PC-3 (cell line): ENCODE measurements at regions not wholly inside any gene's neighbourhood (a gene's known extent, or its start where the extent isn't known, plus 50 kb on each side); places are given as distances from the start of the nearest gene placed in this dataset.
"Not testable (repeated sequence)": the region's sequence is repeated elsewhere in the genome, so short reads cannot be mapped to it uniquely, and the experiment has no call there.

Experiments
- CTCF ChIP-seq: fragments of 300-600 bp; sonication (generic); conservative IDR thresholded peaks from 2 replicates; pipeline ENCODE4 v1.5.1; 2017; ENCODE audit warnings: antibody characterized with exemption, low read depth, mild to moderate bottlenecking, low read length
- EZH2 ChIP-seq: fragments of 300-600 bp; sonication (generic); IDR thresholded peaks from one replicate; pipeline ENCODE4 v1.6.1; 2017; ENCODE audit warnings: antibody characterized with exemption, mild to moderate bottlenecking, low read length; ENCODE audit not compliant: unreplicated experiment
- EZH2phosphoT487 ChIP-seq: fragments of 300-600 bp; sonication (generic); IDR thresholded peaks from 2 replicates; pipeline ENCODE4 v1.6.1; 2018; ENCODE audit warnings: mild to moderate bottlenecking, antibody characterized with exemption, low read length, borderline replicate concordance

GRCh38 chr22:23437107-23437395 is 143.0 kb downstream of the IGLL1 start:
- TF ChIP-seq CTCF, EZH2, EZH2phosphoT487: not testable (repeated sequence)
